ENCODE measurements at regions not wholly inside any gene's neighbourhood (a gene's known extent, or its start where the extent isn't known, plus 50 kb on each side); places are given as distances from the start of the nearest gene placed in this dataset.
"Not testable (repeated sequence)": the region's sequence is repeated elsewhere in the genome, so short reads cannot be mapped to it uniquely, and the experiment has no call there.

- H3K4me3 ChIP-seq; BruUV-seq (replicated peaks); in situ Hi-C loops (cut with MboI); H4K20me1 ChIP-seq (ENCODE audit: control insufficient read depth, insufficient read depth); intact Hi-C loops (cut with micrococcal nuclease; ENCODE audit: unreplicated experiment); H2AFZ ChIP-seq (ENCODE audit: control insufficient read depth, low read depth, low read length); DNase-seq (ENCODE audit: low read depth, low spot score); SMC1A ChIA-PET (ENCODE audit: uncharacterized antibody, unreplicated experiment); H3K4me1 ChIP-seq (ENCODE audit: control insufficient read depth, insufficient read depth, low read length); POLR2A ChIA-PET; H3K36me3 ChIP-seq (ENCODE audit: control insufficient read depth in 2 of 2, insufficient read depth in 2 of 2, low read length in 1 of 2); ATAC-seq; RAD21 ChIA-PET (ENCODE audit: unreplicated experiment); H3K4me2 ChIP-seq (ENCODE audit: control insufficient read depth, insufficient read depth); H3K9ac ChIP-seq (ENCODE audit: control insufficient read depth, insufficient read depth, low read length); CTCF ChIA-PET; H3K27ac ChIP-seq (ENCODE audit: control insufficient read depth, insufficient read depth); H3K9me3 ChIP-seq (replicated peaks; ENCODE audit: control insufficient read depth, insufficient read depth, low read length); H3K27me3 ChIP-seq (replicated peaks in 1 of 2; ENCODE audit: control insufficient read depth in 2 of 2, insufficient read depth in 2 of 2, low read length in 1 of 2); FAIRE-seq; H3K79me2 ChIP-seq (ENCODE audit: control insufficient read depth, insufficient read depth, low read length): not testable (repeated sequence)
- 50% methylated on average over 2 of the region's 2 CpGs for WGBS (ENCODE audit: insufficient coverage, insufficient replicate concordance, low lambda C conversion rate, missing lambda C conversion rate)
These were observed 59.2 kb upstream of the CCDC180 start for GRCh38 chr9:97248252-97248651.

GRCh38 chr9:97243606-97244005 is 63.9 kb upstream of the CCDC180 start:
- H2AFZ ChIP-seq (ENCODE audit: control insufficient read depth, low read depth, low read length), result no peak overlapping the region
- no peaks in the 10 kb centered on the region for H3K4me1 ChIP-seq (ENCODE audit: control insufficient read depth, insufficient read depth, low read length)
- H3K27ac ChIP-seq (ENCODE audit: control insufficient read depth, insufficient read depth), result no peak overlapping the region
- 84% methylated on average over 4 of the region's 4 CpGs for WGBS (ENCODE audit: insufficient coverage, insufficient replicate concordance, low lambda C conversion rate, missing lambda C conversion rate)
- ChIA-PET SMC1A (ENCODE audit: uncharacterized antibody, unreplicated experiment) (no interaction called here), CTCF (no interaction called here), POLR2A (no interaction called here), RAD21 (ENCODE audit: unreplicated experiment) (no interaction called here)
- TF ChIP-seq BMI1 (IDR thresholded peaks at IDR 0.05; ENCODE audit: borderline replicate concordance) (no peak), MEF2B (IDR thresholded peaks at IDR 0.05; ENCODE audit: partially characterized antibody, poor library complexity, severe bottlenecking) (no peak), BHLHE40 (IDR thresholded peaks at IDR 0.05; ENCODE audit: borderline replicate concordance in 1 of 2, low read depth in 2 of 2, low read length in 1 of 2) (no peak), LARP7 (IDR thresholded peaks at IDR 0.05) (no peak), ATF7 (IDR thresholded peaks at IDR 0.05; ENCODE audit: low read depth) (no peak), MXI1 (IDR thresholded peaks at IDR 0.05; ENCODE audit: low read depth, low read length) (no peak), EGR1 (IDR thresholded peaks at IDR 0.05; ENCODE audit: borderline replicate concordance in 1 of 2, low read depth in 2 of 2, low read length in 2 of 2) (no peak)
- no peaks in the 10 kb centered on the region; a peak in 1 of 4 replicates for H3K27me3 ChIP-seq (replicated peaks in 1 of 2; ENCODE audit: control insufficient read depth in 2 of 2, insufficient read depth in 2 of 2, low read length in 1 of 2)
- no TSS peak for BruUV-seq (replicated peaks)
- H3K79me2 ChIP-seq (ENCODE audit: control insufficient read depth, insufficient read depth, low read length), result no peaks in the 10 kb centered on the region
- no peak overlapping the region for H3K4me2 ChIP-seq (ENCODE audit: control insufficient read depth, insufficient read depth)
- intact Hi-C loops (cut with micrococcal nuclease; ENCODE audit: unreplicated experiment), result no loop called here
- H3K4me3 ChIP-seq, result no peak overlapping the region
- no peaks in the 10 kb centered on the region for H3K36me3 ChIP-seq (ENCODE audit: control insufficient read depth in 2 of 2, insufficient read depth in 2 of 2, low read length in 1 of 2)
- no peaks in the 10 kb centered on the region for H4K20me1 ChIP-seq (ENCODE audit: control insufficient read depth, insufficient read depth)
- in situ Hi-C loops (cut with MboI), result no loop called here
- no peaks in the 10 kb centered on the region for H3K9me3 ChIP-seq (replicated peaks; ENCODE audit: control insufficient read depth, insufficient read depth, low read length)
- H3K9ac ChIP-seq (ENCODE audit: control insufficient read depth, insufficient read depth, low read length), result no peak overlapping the region
- DNase-seq (ENCODE audit: low read depth, low spot score) (no peak), ATAC-seq (no peak), FAIRE-seq (no peak)

DNA sequence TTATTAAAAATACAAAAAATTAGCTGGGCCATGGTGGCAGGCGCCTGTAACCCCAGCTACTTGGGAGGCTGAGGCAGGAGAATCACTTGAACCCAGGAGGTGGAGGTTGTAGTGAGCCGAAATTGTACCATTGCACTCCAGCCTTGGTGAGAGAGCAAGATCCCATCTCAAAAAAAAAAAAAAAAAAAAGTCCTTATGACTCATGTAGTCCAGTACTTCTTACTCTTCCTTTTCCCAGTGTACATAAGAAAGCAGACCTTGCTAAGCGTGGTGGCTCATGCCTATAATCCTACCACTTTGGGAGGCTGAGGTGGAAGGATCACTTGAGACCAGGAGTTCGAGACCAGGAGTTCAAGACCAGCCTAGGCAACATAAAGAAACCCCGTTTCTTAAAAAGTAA is 66.0 kb upstream of the CCDC180 start:
- CTCF ChIA-PET; RAD21 ChIA-PET (ENCODE audit: unreplicated experiment): not testable (repeated sequence)
- 0% methylated on average over 5 of the region's 5 CpGs for WGBS (ENCODE audit: insufficient coverage, insufficient replicate concordance, low lambda C conversion rate, missing lambda C conversion rate)

More for the DNA sequence above, 66.0 kb upstream of the CCDC180 start:
- H3K27me3 ChIP-seq (replicated peaks in 1 of 2; ENCODE audit: control insufficient read depth in 2 of 2, insufficient read depth in 2 of 2, low read length in 1 of 2); H3K79me2 ChIP-seq (ENCODE audit: control insufficient read depth, insufficient read depth, low read length); POLR2A ChIA-PET; H3K9me3 ChIP-seq (replicated peaks; ENCODE audit: control insufficient read depth, insufficient read depth, low read length); H3K4me2 ChIP-seq (ENCODE audit: control insufficient read depth, insufficient read depth); H3K36me3 ChIP-seq (ENCODE audit: control insufficient read depth in 2 of 2, insufficient read depth in 2 of 2, low read length in 1 of 2); in situ Hi-C loops (cut with MboI); H4K20me1 ChIP-seq (ENCODE audit: control insufficient read depth, insufficient read depth); FAIRE-seq; H3K27ac ChIP-seq (ENCODE audit: control insufficient read depth, insufficient read depth); SMC1A ChIA-PET (ENCODE audit: uncharacterized antibody, unreplicated experiment); H3K4me3 ChIP-seq; BruUV-seq (replicated peaks); ATAC-seq; H3K4me1 ChIP-seq (ENCODE audit: control insufficient read depth, insufficient read depth, low read length); H2AFZ ChIP-seq (ENCODE audit: control insufficient read depth, low read depth, low read length); intact Hi-C loops (cut with micrococcal nuclease; ENCODE audit: unreplicated experiment); H3K9ac ChIP-seq (ENCODE audit: control insufficient read depth, insufficient read depth, low read length); DNase-seq (ENCODE audit: low read depth, low spot score): not testable (repeated sequence)

Data from GM12878 (cell line).